Body of pancreas (tissue), 4 donors: ENCODE measurements at regions not wholly inside any gene's neighbourhood (a gene's known extent, or its start where the extent isn't known, plus 50 kb on each side); places are given as distances from the start of the nearest gene placed in this dataset.

Experiments
- CTCF ChIP-seq, 7 experiments: fragments of 450-650 bp in 4 of 7; fragments of 200-600 bp in 3 of 7; sonication (generic) in 3 of 7; IDR thresholded peaks; one replicate each; pipeline ENCODE4 v1.5.1; 2016 to 2019; ENCODE audit warnings: antibody characterized with exemption in 7 of 7
- POLR2A ChIP-seq, 3 donors: fragments of 450-650 bp; IDR thresholded peaks; one replicate each; pipeline ENCODE4 v1.6.1; 2016; ENCODE audit warnings: antibody characterized with exemption in 3 of 3, mild to moderate bottlenecking in 2 of 3

GRCh38 chr22:49090061-49090852 lies 737.4 kb downstream of the BRD1 start:
- TF ChIP-seq CTCF (IDR thresholded peaks at IDR 0.05) (no peak), POLR2A (IDR thresholded peaks at IDR 0.05) (no peak)
